ENCODE measurements at regions not wholly inside any gene's neighbourhood (a gene's known extent, or its start where the extent isn't known, plus 50 kb on each side); places are given as distances from the start of the nearest gene placed in this dataset.

- no peak for DNase-seq
Measured at GRCh38 chr2:156087875-156088274, 244.6 kb downstream of the NR4A2 start.

GRCh38 chr2:156083763-156084493 lies 248.6 kb downstream of the NR4A2 start:
- no peak for DNase-seq

- DNase-seq = no peak
Measured at GRCh38 chr2:156079845-156080244, 252.7 kb downstream of the NR4A2 start.

DNA sequence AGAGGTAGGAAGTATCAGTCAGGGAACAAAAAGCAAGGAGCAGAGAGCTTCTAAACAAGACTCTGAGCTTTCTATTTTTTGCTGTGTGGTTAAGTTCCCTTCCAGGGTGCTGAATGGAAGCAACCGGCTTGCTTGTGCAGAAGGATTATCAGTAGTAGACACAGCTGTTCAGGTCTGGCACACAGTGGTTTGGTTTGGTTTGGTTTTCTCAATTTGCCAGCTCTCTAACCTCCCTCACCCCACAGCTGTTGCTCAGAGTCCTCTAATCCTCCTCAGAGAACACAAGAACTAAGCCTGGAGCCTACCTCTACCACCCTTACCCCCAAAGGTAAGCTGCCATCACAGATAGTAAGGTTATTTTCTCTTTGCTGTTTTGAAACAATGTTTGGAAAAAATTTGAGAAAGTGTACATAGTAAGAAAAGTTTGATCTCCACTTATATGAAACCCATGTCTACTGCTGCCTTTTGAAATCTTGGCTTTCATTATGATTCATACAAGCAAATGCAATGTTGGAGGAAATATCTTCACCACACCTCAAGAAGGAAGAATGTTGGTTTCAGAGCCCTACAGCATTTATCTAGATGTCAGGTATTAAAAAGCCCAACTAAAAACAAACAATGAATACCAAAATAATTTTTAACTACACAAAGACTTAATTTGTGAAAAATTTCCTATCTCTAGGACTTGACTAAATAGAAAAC lies 255.3 kb downstream of the NR4A2 start:
- DNase-seq = no peak

- DNase-seq = no peak
Measured at GRCh38 chr2:156065912-156066311, 266.6 kb downstream of the NR4A2 start.

- no peak for DNase-seq
Measured at GRCh38 chr2:156064540-156064939, 268.0 kb downstream of the NR4A2 start.

- no peak for DNase-seq
Measured at GRCh38 chr2:156057647-156058046, 274.9 kb downstream of the NR4A2 start.

- DNase-seq = no peak
Measured at GRCh38 chr2:156054983-156055382, 277.5 kb downstream of the NR4A2 start.

- no peak for DNase-seq
Measured at GRCh38 chr2:156046900-156047299, 285.6 kb downstream of the NR4A2 start.

DNA sequence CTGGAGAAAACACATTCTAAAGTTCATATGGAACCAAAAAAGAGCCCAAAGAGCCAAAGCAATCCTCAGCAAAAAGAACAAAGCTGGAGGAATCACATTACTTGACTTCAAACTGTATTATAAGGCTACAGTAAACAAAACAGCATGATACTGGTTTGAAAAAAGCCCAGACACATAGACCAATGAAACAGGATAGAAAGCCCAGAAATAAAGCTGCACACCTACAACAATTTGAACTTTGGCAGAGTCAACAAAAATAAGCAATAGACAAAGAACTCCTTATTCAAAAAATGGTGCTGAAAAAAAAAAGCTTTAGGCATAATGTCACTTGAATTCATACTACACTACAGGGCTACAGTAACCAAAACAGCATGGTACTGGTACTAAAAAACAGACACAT lies 289.6 kb downstream of the NR4A2 start:
- DNase-seq = no peak

DNA sequence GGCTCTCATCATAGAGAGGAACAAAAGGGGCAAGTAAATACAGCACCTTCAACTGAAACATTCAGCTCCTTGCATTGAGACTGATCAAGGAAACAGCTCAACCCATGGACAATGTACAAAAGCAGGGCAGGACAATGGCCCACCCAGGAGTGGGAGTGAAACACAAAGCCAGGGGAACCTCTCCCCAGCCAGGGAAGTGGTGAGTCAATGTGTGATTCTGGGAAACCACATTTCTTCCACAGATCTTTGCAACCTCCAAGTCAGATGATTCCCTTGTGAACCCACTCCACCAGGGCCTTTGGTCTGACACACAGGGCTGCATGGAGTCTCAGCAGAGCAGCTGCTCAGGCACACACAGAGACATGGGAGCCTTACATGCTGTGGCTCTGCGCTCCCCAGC lies 294.5 kb downstream of the NR4A2 start:
- no peak for DNase-seq

GRCh38 chr2:156037482-156037881 lies 295.0 kb downstream of the NR4A2 start:
- no peak for DNase-seq

DNA sequence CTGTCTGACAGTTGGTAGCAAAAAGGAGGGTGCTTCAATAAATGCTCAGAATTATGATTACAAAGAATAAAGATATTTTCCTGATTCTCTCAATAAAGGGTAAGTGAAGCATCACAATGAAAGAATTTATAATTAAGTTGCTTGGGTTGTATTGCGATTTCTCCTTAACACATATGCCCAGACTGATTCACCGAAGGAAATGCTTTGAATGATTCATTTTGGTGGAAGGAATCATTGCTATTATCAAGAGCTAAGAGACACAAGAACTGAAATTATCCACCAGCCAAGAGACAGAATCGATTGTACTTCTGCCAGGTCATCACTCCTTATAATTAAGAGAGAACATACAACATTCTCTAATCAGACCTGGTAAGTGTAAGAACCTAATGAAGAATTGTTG lies 301.4 kb downstream of the NR4A2 start:
- no peak for DNase-seq

GRCh38 chr2:156023229-156023869 lies 309.2 kb downstream of the NR4A2 start:
- DNase-seq = no peak

DNA sequence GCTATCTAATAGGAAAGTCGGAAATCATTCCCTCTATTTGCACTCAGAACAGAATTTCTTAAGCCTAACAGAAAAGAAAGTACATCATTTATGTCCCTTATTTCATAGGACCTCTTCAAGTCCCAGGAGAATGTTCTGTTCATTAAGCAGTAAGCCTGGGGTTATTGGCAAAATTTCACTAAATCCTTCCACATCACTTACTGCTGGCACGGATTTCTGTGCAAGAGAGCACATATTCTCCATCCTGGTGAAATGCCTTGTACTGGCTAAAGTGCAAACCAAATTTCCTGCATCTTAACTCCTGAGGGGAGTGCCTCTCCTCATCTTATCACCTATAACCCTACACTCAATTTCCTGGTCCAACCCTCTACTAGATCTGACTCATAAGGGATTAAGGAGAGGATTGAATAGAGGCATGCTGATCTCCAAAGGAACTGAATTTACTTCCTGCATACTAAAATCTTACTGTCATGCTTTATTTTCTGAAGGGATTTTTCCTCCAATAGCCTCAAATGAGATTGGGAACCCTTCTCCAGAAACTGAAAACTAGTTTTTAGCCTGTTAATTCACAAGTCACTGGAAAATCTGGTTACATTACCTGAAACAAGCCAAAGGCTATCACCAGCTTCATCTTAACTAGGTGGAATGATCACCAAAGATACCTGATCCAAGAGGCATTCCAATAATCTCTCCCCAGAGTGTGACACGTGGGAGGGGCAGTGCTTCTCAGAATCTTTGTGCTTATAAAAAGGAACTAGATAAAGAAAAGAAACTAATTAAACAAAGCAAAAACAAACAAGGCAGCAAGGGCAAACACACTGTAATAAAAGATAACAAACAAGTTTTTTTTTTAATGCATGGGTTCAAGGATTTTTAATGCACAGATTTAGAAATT lies 311.1 kb downstream of the NR4A2 start:
- no peak for DNase-seq

- no peak for DNase-seq
Measured at GRCh38 chr2:156019341-156019740, 313.2 kb downstream of the NR4A2 start.

DNA sequence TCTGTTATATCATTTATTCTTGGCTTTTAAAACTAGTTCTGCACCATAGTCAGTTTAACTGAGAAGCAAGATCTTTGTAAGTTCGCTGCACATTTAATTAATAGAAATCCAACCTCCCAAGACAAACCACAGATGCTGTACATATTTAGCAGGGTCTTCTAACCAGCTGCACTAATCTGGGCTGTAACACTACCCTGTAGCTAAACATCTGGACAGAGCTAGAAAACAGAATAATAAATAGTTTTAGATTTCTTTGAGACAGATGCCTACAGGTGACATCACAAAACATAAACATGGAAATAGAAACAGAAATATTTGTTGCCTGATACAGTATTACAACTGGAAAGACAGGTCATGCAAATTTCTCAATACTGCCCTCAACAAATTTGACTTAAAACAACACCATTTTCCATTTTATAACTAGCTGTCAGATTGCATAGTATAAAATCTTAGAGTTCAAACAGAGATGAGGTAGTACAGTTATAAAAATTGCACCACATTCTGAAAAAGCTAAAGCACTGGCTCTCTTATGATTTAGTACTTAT lies 315.1 kb downstream of the NR4A2 start:
- DNase-seq = no peak

- DNase-seq = no peak
Measured at GRCh38 chr2:156009293-156009692, 323.2 kb downstream of the NR4A2 start.

DNA sequence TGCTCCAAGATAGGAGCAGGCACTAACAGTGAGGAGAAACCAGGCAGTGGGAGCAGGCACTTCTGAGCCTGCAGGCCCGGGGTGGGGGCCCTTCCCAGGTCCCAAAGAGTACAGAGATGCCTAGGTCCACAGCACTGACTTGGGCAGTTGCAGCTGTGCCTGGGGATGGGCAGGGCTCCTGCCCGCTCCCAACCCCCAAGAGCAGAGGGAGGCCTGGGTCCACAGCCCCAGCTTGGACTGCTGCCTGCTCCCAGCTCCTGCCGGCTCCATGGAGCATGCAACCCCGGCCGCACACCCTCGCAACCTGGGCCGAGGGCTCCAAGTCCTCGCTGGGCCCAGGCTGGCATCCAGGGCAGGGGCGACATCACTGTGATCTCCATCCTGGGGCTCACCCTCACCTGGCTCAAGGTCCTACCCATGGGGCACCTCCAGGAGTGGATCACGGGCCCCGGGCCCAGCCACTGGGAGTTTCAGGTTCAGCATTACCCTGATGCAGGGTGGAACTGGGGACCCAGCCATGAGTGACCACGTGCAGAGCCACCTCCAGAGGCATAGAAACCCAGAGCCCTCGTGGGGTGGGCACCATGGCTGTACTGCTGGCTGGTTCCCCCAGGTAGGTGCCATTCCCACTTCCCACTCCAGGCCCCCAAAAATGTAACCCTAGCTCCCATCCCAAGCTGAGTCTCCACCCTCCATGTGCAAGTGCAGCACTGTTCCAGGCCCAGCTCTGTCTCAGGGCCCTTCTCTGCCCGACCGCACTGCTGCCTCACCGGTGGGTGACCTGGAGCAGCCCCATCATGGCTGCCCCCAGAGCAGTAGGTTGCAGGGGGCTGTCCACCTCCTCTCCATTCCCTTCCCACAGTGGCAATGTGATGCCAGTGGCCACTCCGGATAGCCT lies 325.6 kb downstream of the NR4A2 start:
- DNase-seq = no peak

DNA sequence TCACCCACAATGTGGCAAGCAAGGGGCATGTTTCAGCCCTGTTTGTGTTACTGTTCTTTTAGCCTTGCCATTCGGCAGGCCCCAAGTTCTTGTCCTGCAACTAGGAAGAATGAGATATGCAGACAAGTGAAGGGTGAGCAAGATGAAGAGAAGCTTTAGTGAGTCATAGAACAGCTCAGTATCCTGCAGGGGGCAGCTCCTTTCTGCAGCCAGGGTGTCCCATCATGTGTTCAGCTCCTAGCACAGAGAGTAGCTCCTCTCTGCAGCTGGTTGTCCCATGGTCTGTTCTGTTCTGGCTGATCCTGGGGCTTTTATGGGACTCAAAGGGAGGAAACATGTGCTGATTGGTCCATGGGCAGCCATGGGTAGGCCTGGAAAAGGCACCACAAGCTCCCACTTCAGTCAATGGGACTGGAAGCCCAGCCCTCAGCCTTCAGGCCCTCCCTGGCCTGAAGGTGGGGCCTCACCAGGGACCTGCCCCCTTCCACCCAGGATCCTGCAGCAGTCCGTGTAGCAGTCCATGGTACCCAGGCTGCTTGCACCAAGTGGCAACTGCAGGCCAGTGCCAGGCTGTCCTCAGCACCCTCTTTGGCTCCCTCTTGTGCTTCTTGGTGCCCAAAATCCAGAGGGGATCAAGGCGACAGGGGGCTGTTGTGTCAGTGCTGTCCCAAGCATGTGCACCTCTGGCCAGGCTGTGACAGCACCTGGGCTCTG lies 326.4 kb downstream of the NR4A2 start:
- DNase-seq = no peak

DNA sequence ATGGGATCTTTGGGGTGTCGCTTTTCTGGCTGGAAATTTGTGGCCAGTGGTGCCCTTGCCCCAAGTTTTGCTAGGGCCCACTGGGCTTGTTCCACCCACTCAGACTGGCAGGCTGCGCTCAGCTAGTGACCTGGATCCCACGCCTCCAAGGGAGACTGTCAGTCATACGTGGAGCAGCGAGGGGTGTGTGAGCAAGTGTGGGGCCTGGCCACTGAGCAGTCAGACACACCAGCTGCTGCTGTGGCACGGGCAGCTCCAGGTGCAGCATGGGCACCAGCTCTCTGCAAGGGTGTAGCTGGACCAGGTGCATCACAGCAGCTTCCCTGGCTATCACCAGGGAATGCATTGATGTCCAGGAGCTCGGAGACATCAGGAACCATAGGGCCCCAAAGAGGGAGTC lies 327.0 kb downstream of the NR4A2 start:
- no peak for DNase-seq
